Gastroesophageal sphincter (tissue), 4 donors: ENCODE measurements at regions not wholly inside any gene's neighbourhood (a gene's known extent, or its start where the extent isn't known, plus 50 kb on each side); places are given as distances from the start of the nearest gene placed in this dataset.
"Not testable (repeated sequence)": the region's sequence is repeated elsewhere in the genome, so short reads cannot be mapped to it uniquely, and the experiment has no call there.

ENCODE experiments used
- ATAC-seq: fragments of 150-250 bp; one replicate; pipeline ENCODE4 v1.9.1; 2016; ENCODE audit warnings: mild to moderate bottlenecking, moderate library complexity
- H3K27ac ChIP-seq, 4 donors: fragments of 200-600 bp; sonication (generic) in 3 of 4; 1 replicate in 3 of 4; 2 replicates in 1 of 4; pipeline ENCODE4 v1.5.1; 2016 to 2019
- H3K27me3 ChIP-seq: fragments of 200-600 bp; sonication (generic); one replicate; pipeline ENCODE4 v1.5.1; 2019
- H3K36me3 ChIP-seq, 2 donors: fragments of 200-600 bp; sonication (generic); one replicate each; pipeline ENCODE4 v1.5.1; 2019; ENCODE audit warnings: control low read depth in 1 of 2
- H3K4me1 ChIP-seq, 3 donors: fragments of 200-600 bp; sonication (generic); 1 replicate in 2 of 3; 2 replicates in 1 of 3; pipeline ENCODE4 v1.5.1; 2016 to 2019; ENCODE audit warnings: control low read depth in 2 of 3
- H3K4me3 ChIP-seq, 2 donors: fragments of 200-600 bp; sonication (generic); one replicate each; pipeline ENCODE4 v1.5.1; 2019; ENCODE audit warnings: mild to moderate bottlenecking in 1 of 2, moderate library complexity in 1 of 2
- H3K9me3 ChIP-seq, 3 donors: fragments of 200-600 bp; sonication (generic); one replicate each; pipeline ENCODE4 v1.5.1; 2017 to 2019; ENCODE audit warnings: control low read depth in 2 of 3
- CTCF ChIP-seq, 4 experiments: fragments of 200-600 bp in 2 of 4; fragments of 450-650 bp in 2 of 4; sonication (generic) in 1 of 4; IDR thresholded peaks; one replicate each; pipeline ENCODE4 v1.5.1; 2017 to 2019; ENCODE audit warnings: antibody characterized with exemption in 4 of 4, mild to moderate bottlenecking in 2 of 4, moderate library complexity in 2 of 4
- EP300 ChIP-seq: sonication (generic); formaldehyde crosslinking; IDR thresholded peaks from one replicate; pipeline ENCODE4 v1.6.1; 2017; ENCODE audit warnings: antibody characterized with exemption, mild to moderate bottlenecking
- POLR2A ChIP-seq, 2 donors: fragments of 450-650 bp; IDR thresholded peaks; one replicate each; pipeline ENCODE4 v1.6.1; 2017; ENCODE audit warnings: antibody characterized with exemption in 2 of 2, mild to moderate bottlenecking in 2 of 2, moderate library complexity in 1 of 2
- POLR2AphosphoS5 ChIP-seq: sonication (generic); formaldehyde crosslinking; IDR thresholded peaks from one replicate; pipeline ENCODE4 v1.6.1; 2017; ENCODE audit warnings: antibody characterized with exemption
- WGBS, 2 donors: methylation state at CpG; one replicate each; pipeline ENCODE4 v1.1.5; 2018; ENCODE audit warnings: low coverage in 1 of 2; 5-methylcytosine and 5-hydroxymethylcytosine counted together

GRCh38 chr13:71210861-71211260 lies 656.1 kb downstream of the DACH1 start:
- H3K4me3 ChIP-seq = no peak overlapping the region
- H3K36me3 ChIP-seq = no peaks in the 10 kb centered on the region
- TF ChIP-seq CTCF (IDR thresholded peaks at IDR 0.05) = no peak
- H3K9me3 ChIP-seq = no peaks in the 10 kb centered on the region
- H3K27ac ChIP-seq = no peak overlapping the region
- no peak for ATAC-seq
- H3K4me1 ChIP-seq = no peaks in the 10 kb centered on the region
- no peaks in the 10 kb centered on the region for H3K27me3 ChIP-seq

DNA sequence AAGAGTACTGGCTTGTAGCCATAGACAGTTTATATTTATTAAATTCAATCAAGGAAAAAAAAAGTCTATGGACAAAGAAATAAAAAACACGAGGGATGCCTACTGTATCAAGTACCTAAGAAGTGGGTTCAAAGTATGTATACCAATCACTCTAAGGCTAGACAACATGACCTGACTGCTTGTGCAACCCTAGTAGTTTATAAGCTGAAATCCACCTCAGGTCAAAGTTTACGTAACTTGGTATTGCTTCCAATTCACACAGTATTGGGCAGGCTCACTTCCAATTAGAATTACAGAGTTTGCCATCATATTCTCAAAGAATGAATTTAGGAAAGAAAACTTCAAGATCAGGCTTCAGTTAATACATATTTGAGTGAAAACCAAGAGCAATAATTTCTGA lies 657.8 kb downstream of the DACH1 start:
- WGBS, 2 donors = 92 to 94% methylated on average over 2 of the region's 2 CpGs
- ATAC-seq = no peak

GRCh38 chr13:71184583-71184982 lies 682.4 kb downstream of the DACH1 start:
- H3K9me3 ChIP-seq = peaks cover 0 to 12% (median 0%) of the 10 kb centered on the region in 3 donors
- H3K27ac ChIP-seq, ATAC-seq, H3K4me1 ChIP-seq, H3K27me3 ChIP-seq, H3K4me3 ChIP-seq, H3K36me3 ChIP-seq: not testable (repeated sequence)
- WGBS, 2 donors = 90% methylated on average over 3 of the region's 7 CpGs; no CpG with 5 or more reads in 1 of the 2 donors

More for the DNA sequence above, 657.8 kb downstream of the DACH1 start:
- Histone ChIP-seq H3K27ac (no peak overlapping the region), H3K4me1 (no peaks in the 10 kb centered on the region), H3K4me3 (no peak overlapping the region), H3K36me3 (no peaks in the 10 kb centered on the region), H3K27me3 (no peaks in the 10 kb centered on the region), H3K9me3 (no peaks in the 10 kb centered on the region)
- no peak for TF ChIP-seq EP300
- no peak for TF ChIP-seq POLR2AphosphoS5
- no peak for TF ChIP-seq CTCF (IDR thresholded peaks at IDR 0.05)
- TF ChIP-seq POLR2A (IDR thresholded peaks at IDR 0.05) = no peak

DNA sequence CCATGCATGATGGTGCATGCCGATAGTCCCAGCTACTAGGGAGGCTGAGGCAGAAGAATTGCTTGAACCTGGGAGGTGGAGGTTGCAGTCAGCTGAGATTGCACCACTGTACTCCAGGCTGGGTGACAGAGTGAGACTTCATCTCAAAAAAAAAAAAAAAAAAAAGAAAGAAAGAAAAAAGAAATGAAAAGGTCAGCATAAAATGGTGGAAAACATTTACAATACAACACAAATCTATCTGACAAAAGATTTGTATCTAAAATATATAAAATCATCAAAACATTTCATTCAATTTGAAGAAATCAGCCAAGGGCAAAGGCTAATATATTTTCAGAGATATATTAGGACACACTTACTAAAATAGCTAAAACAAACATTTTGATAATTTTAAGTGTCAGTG lies 683.7 kb downstream of the DACH1 start:
- not testable (repeated sequence) for H3K36me3 ChIP-seq, ATAC-seq, H3K4me3 ChIP-seq, H3K4me1 ChIP-seq, H3K27ac ChIP-seq, H3K27me3 ChIP-seq
- 100% methylated on average over 1 of the region's 1 CpG for WGBS, 2 donors
- H3K9me3 ChIP-seq = peaks cover 0 to 12% (median 0%) of the 10 kb centered on the region in 3 donors

- no peak overlapping the region for H3K27ac ChIP-seq
- TF ChIP-seq EP300 = no peak
- no peak for TF ChIP-seq POLR2A (IDR thresholded peaks at IDR 0.05)
- no peak for TF ChIP-seq CTCF (IDR thresholded peaks at IDR 0.05)
- no peak for TF ChIP-seq POLR2AphosphoS5
- WGBS, 2 donors = 80 to 100% methylated on average over 1 to 4 of the region's 4 CpGs
- H3K27me3 ChIP-seq = no peaks in the 10 kb centered on the region
- no peak for ATAC-seq
- no peaks in the 10 kb centered on the region for H3K9me3 ChIP-seq
- H3K4me3 ChIP-seq = no peak overlapping the region
- no peaks in the 10 kb centered on the region for H3K36me3 ChIP-seq
- H3K4me1 ChIP-seq = no peaks in the 10 kb centered on the region
Observed at GRCh38 chr13:71171740-71172139, 695.3 kb downstream of the DACH1 start.

DNA sequence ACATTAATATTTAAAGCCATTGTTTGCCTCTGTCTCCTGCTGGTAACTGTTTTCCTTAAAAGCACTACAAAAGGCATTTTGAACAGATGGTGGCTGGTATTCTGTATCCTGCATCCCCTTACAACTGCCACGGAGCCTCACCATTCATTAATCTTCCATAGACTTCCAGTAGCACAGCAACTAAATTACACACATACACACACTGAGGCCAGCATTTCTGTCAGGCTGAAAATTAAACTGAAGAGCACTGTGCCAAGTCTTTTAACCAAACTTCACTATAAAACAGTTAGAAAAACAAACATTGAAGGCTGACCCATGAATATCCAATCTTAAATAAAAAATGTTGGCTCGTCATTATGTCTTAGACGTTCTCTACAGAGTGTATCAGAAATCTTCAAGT lies 697.8 kb downstream of the DACH1 start:
- H3K36me3 ChIP-seq = no peaks in the 10 kb centered on the region
- TF ChIP-seq CTCF (IDR thresholded peaks at IDR 0.05) (no peak), EP300 (no peak), POLR2AphosphoS5 (no peak), POLR2A (IDR thresholded peaks at IDR 0.05) (no peak)
- no peaks in the 10 kb centered on the region for H3K27me3 ChIP-seq
- ATAC-seq = no peak
- H3K4me1 ChIP-seq = no peaks in the 10 kb centered on the region
- H3K4me3 ChIP-seq = no peak overlapping the region
- no peak overlapping the region for H3K27ac ChIP-seq
- WGBS, 2 donors = 23% methylated on average over 3 of the region's 3 CpGs
- H3K9me3 ChIP-seq = no peaks in the 10 kb centered on the region
